ENCODE measurements at regions not wholly inside any gene's neighbourhood (a gene's known extent, or its start where the extent isn't known, plus 50 kb on each side); places are given as distances from the start of the nearest gene placed in this dataset.

DNA sequence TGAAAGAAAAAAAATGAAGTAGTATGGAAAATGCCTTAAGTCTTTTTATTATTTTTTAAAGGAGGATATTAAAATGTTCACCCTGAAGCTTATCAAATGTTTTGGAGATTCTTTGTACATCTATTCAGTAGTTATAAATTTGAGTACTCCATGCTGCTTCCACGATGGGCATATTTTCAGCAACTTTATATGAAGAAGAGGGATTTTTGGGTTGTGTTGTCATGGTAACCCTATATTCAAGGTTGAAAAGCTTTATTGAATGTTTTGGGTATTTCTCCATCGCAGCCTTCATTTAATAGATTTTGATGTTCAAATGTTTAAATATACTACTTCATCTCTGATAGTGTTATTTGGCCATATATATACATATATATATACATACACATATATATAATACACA, 557.5 kb downstream of the CAAP1 start:
- FAIRE-seq (no peak), DNase-seq (ENCODE audit: low spot score in 2 of 2) (no peak)

GRCh38 chr9:26334706-26335105, 557.9 kb downstream of the CAAP1 start:
- FAIRE-seq, result no peak
- DNase-seq (ENCODE audit: low spot score in 2 of 2), result no peak

GRCh38 chr9:26331223-26331622, 561.4 kb downstream of the CAAP1 start:
- DNase-seq (ENCODE audit: low spot score in 2 of 2) (no peak), FAIRE-seq (no peak)

DNA sequence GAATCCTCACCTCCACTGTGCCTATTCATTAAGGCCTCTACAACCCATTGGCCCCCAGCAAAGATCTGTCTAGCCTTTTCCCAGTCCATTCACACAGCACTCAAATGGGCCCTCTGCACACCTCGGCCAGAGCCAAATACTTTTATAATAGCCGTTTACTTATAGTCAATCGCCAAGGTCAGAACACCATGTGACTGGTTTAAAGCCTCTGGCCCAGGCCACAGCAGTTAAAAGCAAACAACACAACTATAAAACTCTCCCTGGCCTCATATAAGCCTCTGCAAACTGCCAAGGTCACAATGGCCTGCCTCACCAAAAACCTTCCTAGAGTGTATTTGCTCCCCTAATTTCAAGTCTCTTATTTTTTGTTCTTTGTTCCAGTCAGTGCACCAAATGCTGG, 562.6 kb downstream of the CAAP1 start:
- no peak for FAIRE-seq

GRCh38 chr9:26326563-26326962, 566.0 kb downstream of the CAAP1 start:
- FAIRE-seq (peak; percentile 90), DNase-seq (ENCODE audit: low spot score in 2 of 2) (peak; percentile 6 to 12)

More for the DNA sequence above, 562.6 kb downstream of the CAAP1 start:
- DNase-seq (ENCODE audit: low spot score in 2 of 2), result no peak

DNA sequence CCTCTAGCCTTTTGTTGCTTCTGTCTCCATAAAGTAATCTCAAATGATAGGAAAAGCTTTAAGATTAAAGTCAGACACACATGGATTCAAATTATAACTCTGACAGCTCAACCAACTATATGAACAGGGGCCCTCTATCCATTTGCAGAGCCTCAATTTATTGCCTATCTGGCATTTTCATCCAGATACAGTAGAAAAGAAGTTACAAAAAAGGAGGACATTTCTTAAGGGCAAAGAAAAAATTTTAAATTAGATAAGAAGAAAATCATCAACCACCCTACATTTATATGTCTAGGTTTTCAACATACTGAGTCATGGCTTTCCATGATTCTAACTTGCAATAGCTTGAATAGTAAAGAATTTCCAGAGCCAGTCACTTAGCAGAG, 567.2 kb downstream of the CAAP1 start:
- no peak for FAIRE-seq
- no peak for DNase-seq (ENCODE audit: low spot score in 2 of 2)

- FAIRE-seq, result no peak
- DNase-seq (ENCODE audit: low spot score in 2 of 2), result no peak
Observed at GRCh38 chr9:26324786-26325443, 567.7 kb downstream of the CAAP1 start.

- no peak for DNase-seq (ENCODE audit: low spot score in 2 of 2)
- FAIRE-seq, result no peak
Observed at GRCh38 chr9:26321935-26322334, 570.7 kb downstream of the CAAP1 start.

- DNase-seq (ENCODE audit: low spot score in 2 of 2) (no peak), FAIRE-seq (no peak)
Observed at GRCh38 chr9:26319859-26320258, 572.7 kb downstream of the CAAP1 start.

- DNase-seq (ENCODE audit: low spot score in 2 of 2), result no peak
- no peak for FAIRE-seq
Observed at GRCh38 chr9:26313108-26313507, 579.5 kb downstream of the CAAP1 start.

- FAIRE-seq, result no peak
Observed at GRCh38 chr9:26311463-26311995, 581.1 kb downstream of the CAAP1 start.

DNA sequence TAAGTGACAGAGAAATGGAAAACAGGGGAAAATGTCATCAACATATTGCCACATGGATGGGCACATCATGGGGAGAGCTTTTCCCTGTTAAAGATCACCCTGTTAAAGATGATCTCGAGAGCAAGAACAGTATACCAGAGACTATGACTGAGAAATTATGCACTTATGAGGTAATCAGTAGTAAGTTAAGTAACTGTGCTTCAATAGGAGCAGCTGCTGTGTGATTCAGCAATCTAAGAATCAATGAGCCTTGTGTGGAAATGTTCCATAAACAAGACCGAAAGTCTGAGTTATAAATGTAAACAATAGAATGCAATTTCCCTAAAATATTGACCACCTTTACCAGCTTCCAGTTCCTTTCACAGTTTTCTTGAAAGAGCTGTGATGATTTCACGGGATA, 582.3 kb downstream of the CAAP1 start:
- FAIRE-seq (no peak), DNase-seq (ENCODE audit: low spot score in 2 of 2) (no peak)

More at GRCh38 chr9:26311463-26311995, 581.1 kb downstream of the CAAP1 start:
- DNase-seq (ENCODE audit: low spot score in 2 of 2), result no peak

- no peak for DNase-seq (ENCODE audit: low spot score in 2 of 2)
- FAIRE-seq, result no peak
Observed at GRCh38 chr9:26308328-26308727, 584.3 kb downstream of the CAAP1 start.

- no peak for FAIRE-seq
- DNase-seq (ENCODE audit: low spot score in 2 of 2), result no peak
Observed at GRCh38 chr9:26301659-26302058, 590.9 kb downstream of the CAAP1 start.

DNA sequence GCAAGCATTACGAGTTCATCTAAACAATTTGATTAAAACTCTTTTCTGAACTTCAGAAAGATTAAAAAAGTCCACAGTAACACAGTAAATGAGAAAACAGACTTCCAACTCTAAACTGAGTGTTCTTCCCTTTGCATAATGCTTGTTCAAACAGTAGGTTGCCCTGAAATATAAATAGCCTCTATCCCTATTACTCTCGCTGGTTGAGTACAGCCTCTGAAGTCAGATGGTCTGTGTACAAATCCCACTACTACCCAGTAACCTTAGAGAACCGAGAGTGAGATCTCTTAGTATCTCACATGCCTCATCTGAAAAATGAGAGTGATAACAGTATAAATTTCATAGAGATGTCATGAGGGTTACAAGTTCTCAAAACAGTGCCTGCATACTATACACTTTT, 591.6 kb downstream of the CAAP1 start:
- no peak for FAIRE-seq
- DNase-seq (ENCODE audit: low spot score in 2 of 2), result no peak

- no peak for FAIRE-seq
- DNase-seq (ENCODE audit: low spot score in 2 of 2), result no peak
Observed at GRCh38 chr9:26296910-26297572, 595.6 kb downstream of the CAAP1 start.

GRCh38 chr9:26292943-26293342, 599.7 kb downstream of the CAAP1 start:
- FAIRE-seq (no peak), DNase-seq (ENCODE audit: low spot score in 2 of 2) (no peak)

DNA sequence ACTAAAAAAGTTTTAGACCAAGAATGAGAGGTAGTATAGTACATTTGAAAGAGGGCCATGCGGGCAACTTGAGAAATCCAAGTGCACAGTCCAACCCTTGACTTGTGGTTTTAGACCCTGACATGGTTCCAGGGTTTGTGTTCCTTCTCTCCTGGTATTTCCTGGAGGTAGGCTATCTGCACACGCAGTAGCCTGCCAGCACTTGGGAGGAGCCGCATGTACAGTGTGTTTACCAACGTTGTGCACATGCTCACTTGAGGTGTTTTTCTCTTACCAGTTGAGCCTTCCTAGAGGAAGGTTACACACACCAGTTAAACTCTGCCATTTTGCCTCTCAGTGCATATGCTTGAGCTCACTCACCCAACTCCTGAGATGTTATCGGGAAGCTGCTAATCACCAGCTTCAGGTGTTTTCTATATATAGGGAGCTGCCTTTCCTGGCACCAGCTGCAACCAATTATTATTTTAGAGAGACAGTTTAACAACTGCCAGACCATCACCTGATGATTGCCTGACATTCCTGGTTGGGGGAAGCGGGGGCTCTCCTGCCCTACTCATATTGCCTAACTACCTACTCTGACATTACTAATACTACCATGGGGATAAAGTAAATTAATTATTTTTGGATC, 593.4 kb upstream of the TUSC1 start:
- FAIRE-seq (no peak), DNase-seq (ENCODE audit: low spot score in 2 of 2) (no peak)

DNA sequence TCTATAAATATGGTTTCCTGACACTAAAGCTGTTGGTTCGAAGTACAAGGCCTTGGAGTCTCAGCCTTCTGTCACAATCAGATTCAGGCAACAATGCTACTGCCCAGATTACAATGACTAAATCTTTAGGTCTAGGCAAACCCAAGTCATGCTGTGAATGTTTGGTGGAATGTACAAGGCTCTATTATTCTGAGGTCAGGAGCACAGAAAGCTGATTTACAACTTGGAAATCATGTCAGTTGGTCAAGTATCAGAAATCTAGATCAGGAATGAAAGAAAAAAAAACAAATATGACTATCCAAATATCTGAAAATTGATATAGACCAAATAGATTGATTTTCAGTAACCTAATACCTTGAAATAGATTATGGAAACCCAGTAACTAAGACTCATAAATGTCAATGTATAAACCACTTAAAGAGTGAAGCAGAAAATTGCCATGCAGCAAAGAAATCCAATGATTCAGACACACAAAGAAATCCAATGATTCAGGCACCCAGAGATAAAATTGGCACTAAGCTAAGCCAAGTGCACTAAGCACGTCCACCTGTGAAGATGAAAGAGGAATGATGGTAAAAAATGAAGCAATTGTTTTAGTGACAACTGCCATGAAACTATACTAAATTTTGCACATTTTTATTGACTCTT, 588.0 kb upstream of the TUSC1 start:
- FAIRE-seq (no peak), DNase-seq (ENCODE audit: low spot score in 2 of 2) (no peak)

DNA sequence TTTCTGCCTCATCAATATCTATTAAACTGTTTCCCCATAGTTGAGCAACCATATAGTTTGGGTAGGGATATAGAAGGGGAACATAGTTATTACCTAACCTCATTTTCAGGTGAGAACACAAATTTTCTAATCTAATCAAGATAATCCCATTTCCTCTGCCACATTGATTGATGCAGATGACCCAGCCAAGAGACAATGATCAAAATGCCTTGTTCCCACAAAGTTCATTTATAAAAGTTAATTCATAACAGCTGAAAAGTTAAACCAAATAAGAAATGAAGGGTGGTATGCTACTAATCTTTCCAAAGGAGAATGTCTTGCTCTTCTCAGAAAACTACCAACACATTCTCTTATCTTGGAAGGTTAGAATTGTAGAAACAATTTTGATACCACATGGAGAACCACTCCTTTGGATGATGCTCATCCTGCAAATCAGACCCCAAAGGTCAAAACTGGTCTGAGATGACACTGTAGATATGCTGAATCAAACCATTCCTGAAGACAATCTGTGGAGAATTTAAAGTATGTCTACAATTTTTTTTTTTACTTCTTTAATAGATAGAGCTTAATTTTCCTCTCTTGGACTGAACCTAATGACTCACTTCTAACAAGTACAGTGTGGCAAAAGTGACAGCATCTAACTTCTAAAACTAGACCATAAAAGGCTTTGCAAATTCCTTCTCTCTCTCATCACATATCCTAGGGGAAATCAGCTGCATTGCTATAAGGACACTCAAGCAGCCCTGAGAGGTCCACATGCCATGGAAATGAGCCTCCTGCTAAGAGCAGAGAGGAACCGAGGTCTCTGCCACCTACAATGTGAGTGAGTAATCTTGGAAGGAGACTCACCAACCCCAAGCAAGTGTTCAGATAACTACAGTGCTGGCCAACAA, 586.7 kb upstream of the TUSC1 start:
- FAIRE-seq (no peak), DNase-seq (ENCODE audit: low spot score in 2 of 2) (no peak)

All from frontal cortex (tissue), 3 donors.